ENCODE measurements at regions not wholly inside any gene's neighbourhood (a gene's known extent, or its start where the extent isn't known, plus 50 kb on each side); places are given as distances from the start of the nearest gene placed in this dataset.

DNA sequence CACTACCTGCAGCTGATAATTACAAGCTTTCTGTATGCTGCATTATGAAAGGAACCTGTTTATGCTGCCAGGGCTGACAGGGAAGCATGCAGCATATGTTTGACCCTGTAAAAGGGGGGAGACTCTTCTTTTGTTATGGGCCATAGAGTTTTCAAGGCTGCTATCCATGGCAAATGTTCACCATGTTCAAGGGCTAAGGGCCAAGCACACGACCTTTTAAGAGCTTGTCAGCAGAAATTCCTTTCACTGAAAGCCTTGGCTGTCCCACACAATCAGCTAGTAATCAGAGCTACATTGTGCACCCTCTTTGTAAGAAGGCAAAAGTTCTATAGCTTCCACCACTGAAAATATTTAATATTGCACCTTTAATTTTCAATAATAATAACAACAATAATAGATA is 74.2 kb upstream of the MBIP start:
- Histone ChIP-seq H3K27ac (ENCODE audit: low read depth, low read length) (no peak overlapping the region), H3K27me3 (ENCODE audit: insufficient read depth, low read length) (no peaks in the 10 kb centered on the region), H3K9me2 (ENCODE audit: insufficient read depth) (no peaks in the 10 kb centered on the region), H3K9ac (ENCODE audit: low read length) (no peak overlapping the region), H3K9me3 (ENCODE audit: control insufficient read depth in 1 of 2, insufficient read depth in 1 of 2, low read depth in 1 of 2, low read length in 2 of 2) (0 out of 4 replicates have a peak, but pooled peaks cover 0 to 3% of the 10 kb centered on the region in 2 experiments), H3K4me1 (ENCODE audit: control insufficient read depth in 1 of 2, insufficient read depth in 2 of 2, low read length in 2 of 2) (no peaks in the 10 kb centered on the region), H2AFZ (ENCODE audit: low read depth, low read length, poor library complexity, severe bottlenecking) (no peak overlapping the region), H3K4me2 (ENCODE audit: low read length) (no peak overlapping the region), H3K79me2 (ENCODE audit: insufficient read depth, low read length) (no peaks in the 10 kb centered on the region), H3K4me3 (replicated peaks in 1 of 2; ENCODE audit: low read depth in 1 of 2, low read length in 2 of 2) (no peak overlapping the region), H4K20me1 (ENCODE audit: insufficient read depth) (no peaks in the 10 kb centered on the region), H3K36me3 (ENCODE audit: control insufficient read depth in 1 of 2, insufficient read depth in 2 of 2, low read length in 2 of 2) (no peaks in the 10 kb centered on the region)
- ChIA-PET RAD21 (ENCODE audit: low non-redundant PET in 1 of 2, low total read pairs in 2 of 2, uncharacterized antibody in 2 of 2, unreplicated experiment in 2 of 2) (interaction anchor here in 1 of 2 experiments (0.7 kb wide), 1 partner anchor 211 kb away, joined by 3 read pairs; no protein-coding TSS in a partner anchor), POLR2A (no interaction called here), CTCF (no interaction called here)
- no TSS peak for BruUV-seq (replicated peaks)
- no peak for ATAC-seq
- no peak for DNase-seq (ENCODE audit: low read depth, low spot score)
- intact Hi-C loops (cut with micrococcal nuclease), result no loop called here
- TF ChIP-seq EGR1 (IDR thresholded peaks at IDR 0.05; ENCODE audit: low read depth) (no peak), CBX3 (IDR thresholded peaks at IDR 0.05; ENCODE audit: low read depth) (no peak), POLR2AphosphoS5 (IDR thresholded peaks at IDR 0.05; ENCODE audit: low read depth, low read length) (no peak), ELF1 (IDR thresholded peaks at IDR 0.05; ENCODE audit: borderline replicate concordance, low read depth) (no peak), RAD21 (IDR thresholded peaks at IDR 0.05; ENCODE audit: low read depth) (no peak), FOSL1 (IDR thresholded peaks at IDR 0.05; ENCODE audit: low read depth) (no peak), YY1 (IDR thresholded peaks at IDR 0.05; ENCODE audit: extremely low read depth, insufficient replicate concordance, low read depth, low read length) (no peak), EZH2 (IDR thresholded peaks at IDR 0.05) (no peak), JUND (IDR thresholded peaks at IDR 0.05) (no peak), SRF (IDR thresholded peaks at IDR 0.05; ENCODE audit: low read depth) (no peak), EZH2phosphoT487 (IDR thresholded peaks at IDR 0.05; ENCODE audit: borderline replicate concordance) (no peak)
- TF ChIP-seq, protein P1, sequence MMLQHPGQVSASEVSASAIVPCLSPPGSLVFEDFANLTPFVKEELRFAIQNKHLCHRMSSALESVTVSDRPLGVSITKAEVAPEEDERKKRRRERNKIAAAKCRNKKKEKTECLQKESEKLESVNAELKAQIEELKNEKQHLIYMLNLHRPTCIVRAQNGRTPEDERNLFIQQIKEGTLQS (IDR thresholded peaks at IDR 0.05), result no peak
- TF ChIP-seq, protein P2, sequence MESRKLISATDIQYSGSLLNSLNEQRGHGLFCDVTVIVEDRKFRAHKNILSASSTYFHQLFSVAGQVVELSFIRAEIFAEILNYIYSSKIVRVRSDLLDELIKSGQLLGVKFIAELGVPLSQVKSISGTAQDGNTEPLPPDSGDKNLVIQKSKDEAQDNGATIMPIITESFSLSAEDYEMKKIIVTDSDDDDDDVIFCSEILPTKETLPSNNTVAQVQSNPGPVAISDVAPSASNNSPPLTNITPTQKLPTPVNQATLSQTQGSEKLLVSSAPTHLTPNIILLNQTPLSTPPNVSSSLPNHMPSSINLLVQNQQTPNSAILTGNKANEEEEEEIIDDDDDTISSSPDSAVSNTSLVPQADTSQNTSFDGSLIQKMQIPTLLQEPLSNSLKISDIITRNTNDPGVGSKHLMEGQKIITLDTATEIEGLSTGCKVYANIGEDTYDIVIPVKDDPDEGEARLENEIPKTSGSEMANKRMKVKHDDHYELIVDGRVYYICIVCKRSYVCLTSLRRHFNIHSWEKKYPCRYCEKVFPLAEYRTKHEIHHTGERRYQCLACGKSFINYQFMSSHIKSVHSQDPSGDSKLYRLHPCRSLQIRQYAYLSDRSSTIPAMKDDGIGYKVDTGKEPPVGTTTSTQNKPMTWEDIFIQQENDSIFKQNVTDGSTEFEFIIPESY (IDR thresholded peaks at IDR 0.05; ENCODE audit: extremely low read depth, insufficient replicate concordance, low read length), result no peak

Data from HCT116 (cell line).